Left ventricle myocardium inferior (tissue), 1 donor: ENCODE measurements at regions not wholly inside any gene's neighbourhood (a gene's known extent, or its start where the extent isn't known, plus 50 kb on each side); places are given as distances from the start of the nearest gene placed in this dataset.

Experiments used
- DNase-seq: peaks from one replicate; pipeline ENCODE4 v3.0.0-alpha.2; 2020
- H3K27ac ChIP-seq: fragments of 200-600 bp; replicated peaks from 2 replicates; pipeline ENCODE4 v1.8.0; 2021
- H3K27me3 ChIP-seq: fragments of 200-600 bp; 2 replicates; pipeline ENCODE4 v1.8.0; 2021; ENCODE audit warnings: low read depth
- H3K36me3 ChIP-seq: fragments of 200-600 bp; 2 replicates; pipeline ENCODE4 v1.8.0; 2021
- H3K4me1 ChIP-seq: fragments of 200-600 bp; 2 replicates; pipeline ENCODE4 v1.8.0; 2021
- H3K4me3 ChIP-seq: fragments of 200-600 bp; 2 replicates; pipeline ENCODE4 v1.8.0; 2021; ENCODE audit warnings: mild to moderate bottlenecking, moderate library complexity
- H3K9me3 ChIP-seq: fragments of 200-600 bp; replicated peaks from 2 replicates; pipeline ENCODE4 v1.8.0; 2021
- intact Hi-C: fragments of 100-400 bp; cut with micrococcal nuclease; formaldehyde crosslinking; loops from one replicate; pipeline ENCODE4 v1.11.0; 2022
- TF ChIP-seq, protein P1 (sequence below): fragments of 200-600 bp; IDR thresholded peaks from 2 replicates; pipeline ENCODE4 v1.8.0; 2021; ENCODE audit warnings: antibody characterized with exemption, mild to moderate bottlenecking, borderline replicate concordance
- donor health status: DM: no; HTN: yes; CAD: no; lungs with severe emphysema.

DNA sequence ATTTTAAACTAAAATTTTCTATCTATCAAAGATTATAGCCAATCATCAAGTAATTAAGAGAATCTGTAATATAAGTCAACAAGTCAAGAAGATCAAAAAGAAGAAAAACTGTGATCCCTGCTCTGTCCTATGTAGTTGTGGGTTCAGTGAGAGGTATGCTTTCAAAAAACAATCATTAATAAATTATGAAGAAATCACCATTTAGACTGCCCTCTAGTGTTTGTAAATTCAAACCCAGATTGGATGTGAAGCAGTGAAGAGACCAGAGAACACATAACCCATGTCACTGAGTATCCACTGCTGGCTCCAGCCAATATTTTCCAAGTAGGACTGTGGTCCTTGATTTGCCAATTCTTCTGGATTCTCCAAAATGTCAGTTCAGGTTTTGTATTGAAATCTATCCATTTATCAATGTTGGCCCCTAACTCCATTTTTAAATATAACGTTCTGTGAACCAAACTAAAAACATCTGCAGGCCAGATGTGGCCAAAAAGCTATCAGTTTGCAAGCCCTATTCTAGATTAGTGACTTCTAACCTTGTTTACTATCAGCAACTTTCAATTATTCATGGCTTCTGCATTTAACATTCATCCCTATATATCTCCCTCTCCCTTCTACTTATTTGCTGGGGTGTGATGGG, 467.5 kb upstream of the CXADR start:
- H3K27me3 ChIP-seq: no peaks in the 10 kb centered on the region
- DNase-seq: no peak
- H3K9me3 ChIP-seq: peaks cover 11% of the 10 kb centered on the region
- TF ChIP-seq, protein P1, sequence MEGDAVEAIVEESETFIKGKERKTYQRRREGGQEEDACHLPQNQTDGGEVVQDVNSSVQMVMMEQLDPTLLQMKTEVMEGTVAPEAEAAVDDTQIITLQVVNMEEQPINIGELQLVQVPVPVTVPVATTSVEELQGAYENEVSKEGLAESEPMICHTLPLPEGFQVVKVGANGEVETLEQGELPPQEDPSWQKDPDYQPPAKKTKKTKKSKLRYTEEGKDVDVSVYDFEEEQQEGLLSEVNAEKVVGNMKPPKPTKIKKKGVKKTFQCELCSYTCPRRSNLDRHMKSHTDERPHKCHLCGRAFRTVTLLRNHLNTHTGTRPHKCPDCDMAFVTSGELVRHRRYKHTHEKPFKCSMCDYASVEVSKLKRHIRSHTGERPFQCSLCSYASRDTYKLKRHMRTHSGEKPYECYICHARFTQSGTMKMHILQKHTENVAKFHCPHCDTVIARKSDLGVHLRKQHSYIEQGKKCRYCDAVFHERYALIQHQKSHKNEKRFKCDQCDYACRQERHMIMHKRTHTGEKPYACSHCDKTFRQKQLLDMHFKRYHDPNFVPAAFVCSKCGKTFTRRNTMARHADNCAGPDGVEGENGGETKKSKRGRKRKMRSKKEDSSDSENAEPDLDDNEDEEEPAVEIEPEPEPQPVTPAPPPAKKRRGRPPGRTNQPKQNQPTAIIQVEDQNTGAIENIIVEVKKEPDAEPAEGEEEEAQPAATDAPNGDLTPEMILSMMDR: peak; percentile 61
- H3K27ac ChIP-seq: no peak overlapping the region
- H3K4me1 ChIP-seq: no peaks in the 10 kb centered on the region
- H3K4me3 ChIP-seq: no peak overlapping the region
- H3K36me3 ChIP-seq: no peaks in the 10 kb centered on the region
- intact Hi-C loops: no loop called here

DNA sequence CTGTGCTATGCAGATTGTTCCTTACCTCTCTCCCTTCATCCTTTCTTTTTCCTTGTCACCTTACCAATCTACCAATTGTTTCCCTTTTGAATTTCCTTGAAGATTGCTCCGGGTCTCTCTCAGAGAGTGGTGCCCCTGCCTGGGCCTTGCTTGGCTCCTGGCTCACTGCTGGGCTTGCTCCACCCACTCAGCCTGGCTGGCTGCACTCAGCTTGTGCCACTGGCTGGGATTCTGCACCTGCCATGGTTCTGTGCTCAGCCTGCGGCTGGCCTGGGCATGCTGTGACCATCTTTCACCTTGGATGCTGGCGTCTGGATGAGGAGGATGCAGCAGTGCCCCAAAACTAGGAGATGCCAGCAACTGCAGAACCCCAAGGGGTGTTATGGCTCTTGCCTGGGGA, 463.9 kb upstream of the CXADR start:
- H3K36me3 ChIP-seq: no peaks in the 10 kb centered on the region
- TF ChIP-seq, protein P1: no peak
- no peak for DNase-seq
- no peak overlapping the region for H3K4me3 ChIP-seq
- H3K27ac ChIP-seq: no peak overlapping the region
- H3K4me1 ChIP-seq: no peaks in the 10 kb centered on the region
- no peaks in the 10 kb centered on the region for H3K27me3 ChIP-seq
- peaks cover 11% of the 10 kb centered on the region for H3K9me3 ChIP-seq
- intact Hi-C loops: no loop called here

DNA sequence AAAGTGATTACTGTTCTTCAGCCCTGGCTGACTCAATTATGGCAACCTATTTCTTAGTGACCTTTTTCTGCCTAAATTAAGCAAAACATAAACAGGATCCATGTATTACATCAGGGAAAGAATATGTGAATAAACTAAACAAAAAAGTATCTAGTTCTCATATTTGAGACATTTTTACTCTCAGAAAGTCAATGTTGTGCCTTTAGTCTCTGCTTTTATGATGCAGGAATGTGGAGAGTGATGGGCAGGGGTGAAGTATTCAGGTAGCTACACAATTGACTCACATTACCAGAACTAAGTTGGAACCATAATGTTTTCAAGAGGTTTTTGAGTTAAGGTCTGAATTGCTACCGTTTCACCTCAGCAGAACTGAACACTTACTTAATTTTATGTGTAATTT, 462.7 kb upstream of the CXADR start:
- TF ChIP-seq, protein P1: no peak
- peaks cover 11% of the 10 kb centered on the region for H3K9me3 ChIP-seq
- no peaks in the 10 kb centered on the region for H3K4me1 ChIP-seq
- no peaks in the 10 kb centered on the region for H3K36me3 ChIP-seq
- intact Hi-C loops: no loop called here
- H3K27ac ChIP-seq: no peak overlapping the region
- no peaks in the 10 kb centered on the region for H3K27me3 ChIP-seq
- H3K4me3 ChIP-seq: no peak overlapping the region
- no peak for DNase-seq

DNA sequence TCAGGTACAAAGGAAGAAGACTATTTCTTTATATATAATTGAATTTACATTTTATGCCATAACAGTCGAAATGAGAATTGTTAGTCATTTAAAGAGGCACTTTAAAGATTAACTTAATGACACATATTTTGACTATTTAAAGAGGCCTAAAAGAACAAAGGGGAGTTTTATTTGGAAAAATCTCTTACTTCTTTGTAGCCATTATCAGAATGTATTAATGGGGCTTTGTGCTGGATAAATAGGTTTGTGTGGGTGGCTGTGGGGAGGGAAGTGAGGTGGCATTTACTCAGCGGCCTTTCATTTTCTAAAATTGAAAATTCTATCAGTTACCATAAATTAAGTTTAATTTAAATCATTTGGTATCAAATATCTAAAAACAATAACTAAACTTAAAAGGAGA, 462.2 kb upstream of the CXADR start:
- no peaks in the 10 kb centered on the region for H3K4me1 ChIP-seq
- H3K36me3 ChIP-seq: no peaks in the 10 kb centered on the region
- H3K27me3 ChIP-seq: no peaks in the 10 kb centered on the region
- no peak overlapping the region for H3K4me3 ChIP-seq
- DNase-seq: no peak
- TF ChIP-seq, protein P1: no peak
- peaks cover 11% of the 10 kb centered on the region for H3K9me3 ChIP-seq
- H3K27ac ChIP-seq: no peak overlapping the region
- intact Hi-C loops: no loop called here

DNA sequence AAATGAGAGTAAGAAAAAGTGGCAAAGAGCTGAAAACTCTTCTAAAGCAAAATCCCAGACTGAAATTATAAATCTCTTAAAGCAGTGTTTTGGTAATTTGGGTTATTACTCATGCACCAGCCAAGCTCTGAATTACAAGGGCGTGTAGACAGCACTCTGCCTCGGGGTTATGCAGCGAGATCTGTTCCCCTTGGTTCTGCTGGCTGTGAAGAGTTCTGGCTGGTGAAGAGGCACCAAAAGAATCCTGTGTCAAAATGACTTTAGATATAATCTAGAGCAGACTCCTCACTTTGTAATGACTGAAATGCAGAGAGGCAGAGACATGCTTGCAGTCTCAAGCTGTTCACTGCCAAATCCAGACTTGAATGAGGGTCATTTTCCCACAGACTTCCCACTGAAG, 461.8 kb upstream of the CXADR start:
- no peaks in the 10 kb centered on the region for H3K27me3 ChIP-seq
- TF ChIP-seq, protein P1: no peak
- DNase-seq: no peak
- no peaks in the 10 kb centered on the region for H3K36me3 ChIP-seq
- intact Hi-C loops: no loop called here
- no peaks in the 10 kb centered on the region for H3K4me1 ChIP-seq
- H3K9me3 ChIP-seq: peaks cover 11% of the 10 kb centered on the region
- H3K4me3 ChIP-seq: no peak overlapping the region
- no peak overlapping the region for H3K27ac ChIP-seq
